WTC11 (cell line): ENCODE measurements at regions not wholly inside any gene's neighbourhood (a gene's known extent, or its start where the extent isn't known, plus 50 kb on each side); places are given as distances from the start of the nearest gene placed in this dataset.

ENCODE experiments used
- GABPB1 ChIP-seq: sonication (generic); formaldehyde crosslinking; IDR thresholded peaks from 2 replicates; pipeline ENCODE4 v1.8.1; 2023; ENCODE audit warnings: mild to moderate bottlenecking, missing genetic modification reagents
- IRF2 ChIP-seq: sonication (generic); formaldehyde crosslinking; IDR thresholded peaks from 2 replicates; pipeline ENCODE4 v1.8.0; 2022; ENCODE audit warnings: low read depth, missing genetic modification reagents, borderline replicate concordance
- NFE2L1 ChIP-seq: sonication (generic); formaldehyde crosslinking; IDR thresholded peaks from 2 replicates; pipeline ENCODE4 v1.8.1; 2023; ENCODE audit warnings: missing genetic modification reagents

- TF ChIP-seq GABPB1 (CRISPR knock-in tag): no peak
- TF ChIP-seq NFE2L1 (CRISPR knock-in tag): no peak
- TF ChIP-seq IRF2 (CRISPR knock-in tag): no peak
Observed at GRCh38 chr15:31782016-31782783, 248.1 kb upstream of the CHRNA7 start.
